H1 (cell line): ENCODE measurements at regions not wholly inside any gene's neighbourhood (a gene's known extent, or its start where the extent isn't known, plus 50 kb on each side); places are given as distances from the start of the nearest gene placed in this dataset.

ENCODE experiments used
- CTCF ChIA-PET: fragments of 300-600 bp; sonication (Branson Sonifier 250); formaldehyde crosslinking; loops from one replicate; lab custom pipeline; 2021; ENCODE audit not compliant: partially characterized antibody; lab: Charles Lee
- POLR2A ChIA-PET: fragments of 300-600 bp; sonication (Branson Sonifier 250); formaldehyde crosslinking; loops from one replicate; lab custom pipeline; 2021; ENCODE audit warnings: inconsistent platforms; ENCODE audit not compliant: partially characterized antibody; lab: Charles Lee
- DNase-seq, 2 experiments: peaks; one replicate each; pipeline versions ENCODE4 v3.0.0 to v3.0.0-alpha.2; 2010 to 2022; ENCODE audit warnings: low spot score in 2 of 2, low read depth in 1 of 2, mixed read lengths in 1 of 2
- FAIRE-seq: peaks from 2 replicates; lab custom pipeline; 2011; peaks lifted over from hg19 to GRCh38; lab: Jason Lieb, UNC
- H2AFZ ChIP-seq: 2 replicates; pipeline ENCODE4 v1.8.1; 2012; ENCODE audit warnings: low read length, inconsistent platforms
- H2AK5ac ChIP-seq: 2 replicates; pipeline ENCODE4 v1.6.1; 2013; ENCODE audit warnings: low read depth, low read length
- H2BK120ac ChIP-seq: replicated peaks from 2 replicates; pipeline ENCODE3; 2013; ENCODE audit warnings: low read depth, low read length, inconsistent platforms
- H2BK12ac ChIP-seq: 2 replicates; pipeline ENCODE4 v1.6.1; 2013; ENCODE audit warnings: low read depth, low read length
- H2BK15ac ChIP-seq: 2 replicates; pipeline ENCODE4 v1.6.1; 2013; ENCODE audit warnings: low read length
- H2BK20ac ChIP-seq: 2 replicates; pipeline ENCODE4 v1.6.1; 2013; ENCODE audit warnings: low read length
- H2BK5ac ChIP-seq: 2 replicates; pipeline ENCODE4 v1.6.1; 2013; ENCODE audit warnings: low read depth, low read length
- H3K14ac ChIP-seq: 2 replicates; pipeline ENCODE4 v1.6.1; 2013; ENCODE audit warnings: inconsistent platforms; ENCODE audit not compliant: insufficient read length
- H3K18ac ChIP-seq: 2 replicates; pipeline ENCODE4 v1.6.1; 2013; ENCODE audit warnings: low read length; ENCODE audit errors: extremely low read depth
- H3K23ac ChIP-seq: 2 replicates; pipeline ENCODE4 v1.6.1; 2013; ENCODE audit warnings: inconsistent platforms; ENCODE audit not compliant: insufficient read length
- H3K23me2 ChIP-seq: 2 replicates; pipeline ENCODE4 v1.6.1; 2013; ENCODE audit warnings: low read depth, low read length
- H3K27ac ChIP-seq: 2 replicates; pipeline ENCODE4 v1.6.1; 2011; ENCODE audit warnings: low read depth, low read length, inconsistent platforms
- H3K27me3 ChIP-seq, 4 experiments: replicated peaks in 1 of 4; 1 replicate in 1 of 4; 2 replicates in 3 of 4; pipeline versions ENCODE4 v1.6.1 to v1.8.1; 2011 to 2013; ENCODE audit warnings: low read length in 3 of 4, mild to moderate bottlenecking in 3 of 4, inconsistent platforms in 2 of 4, mixed read lengths in 2 of 4, moderate library complexity in 1 of 4; ENCODE audit not compliant: control insufficient read depth in 3 of 4, insufficient read depth in 3 of 4; ENCODE audit errors: extremely low read depth in 1 of 4
- H3K36me3 ChIP-seq, 4 experiments: 2 replicates each; pipeline versions ENCODE4 v1.6.1 to v1.8.1; 2011 to 2013; ENCODE audit warnings: mild to moderate bottlenecking in 4 of 4, low read length in 3 of 4, moderate library complexity in 2 of 4, control low read depth in 1 of 4, inconsistent platforms in 1 of 4; ENCODE audit not compliant: insufficient read depth in 4 of 4, control insufficient read depth in 2 of 4
- H3K4ac ChIP-seq: replicated peaks from 2 replicates; pipeline ENCODE3; 2013; ENCODE audit warnings: low read length, low read depth, mixed read lengths, inconsistent platforms; ENCODE audit not compliant: insufficient read length
- H3K4me1 ChIP-seq, 4 experiments: replicated peaks in 1 of 4; 1 replicate in 1 of 4; 2 replicates in 3 of 4; pipeline versions ENCODE4 v1.6.1 to v1.8.1; 2011 to 2013; ENCODE audit warnings: low read length in 3 of 4, inconsistent platforms in 2 of 4, mixed read lengths in 1 of 4; ENCODE audit not compliant: insufficient read depth in 4 of 4, control insufficient read depth in 3 of 4
- H3K4me2 ChIP-seq, 2 experiments: 2 replicates each; pipeline versions ENCODE4 v1.6.1 to v1.8.1; 2011 to 2013; ENCODE audit warnings: low read depth in 2 of 2, low read length in 2 of 2, control low read depth in 1 of 2, inconsistent platforms in 1 of 2, mild to moderate bottlenecking in 1 of 2; ENCODE audit not compliant: insufficient read depth in 1 of 2
- H3K4me3 ChIP-seq, 4 experiments: fragments of 200-600, 300-600 bp in 1 of 4; sonication (generic), shearing (Covaris generic), sonication (Bioruptor Twin) in 1 of 4; 2 replicates each; pipeline versions ENCODE4 v1.5.1 to v1.8.1; 2011 to 2016; ENCODE audit warnings: low read length in 4 of 4, low read depth in 3 of 4, control low read depth in 2 of 4, inconsistent platforms in 2 of 4, mild to moderate bottlenecking in 2 of 4, mixed read lengths in 1 of 4, moderate library complexity in 1 of 4; ENCODE audit not compliant: insufficient read depth in 2 of 4; ENCODE audit errors: extremely low read depth in 1 of 4
- H3K56ac ChIP-seq: replicated peaks from 2 replicates; pipeline ENCODE3; 2013; ENCODE audit warnings: low read depth, mild to moderate bottlenecking, mixed read lengths, low read length, inconsistent platforms; ENCODE audit not compliant: insufficient read length
- H3K79me1 ChIP-seq: 2 replicates; pipeline ENCODE4 v1.6.1; 2013; ENCODE audit warnings: low read depth, low read length, control low read depth
- H3K79me2 ChIP-seq, 2 experiments: 2 replicates each; pipeline versions ENCODE4 v1.6.1 to v1.8.1; 2012 to 2013; ENCODE audit warnings: low read length in 2 of 2, mild to moderate bottlenecking in 2 of 2, inconsistent platforms in 1 of 2; ENCODE audit not compliant: insufficient read depth in 2 of 2, control insufficient read depth in 1 of 2
- H3K9ac ChIP-seq, 4 experiments: replicated peaks in 1 of 4; 1 replicate in 1 of 4; 2 replicates in 3 of 4; pipeline versions ENCODE4 v1.6.1 to v1.8.1; 2011 to 2013; ENCODE audit warnings: low read depth in 3 of 4, low read length in 3 of 4, control low read depth in 2 of 4, mild to moderate bottlenecking in 2 of 4, moderate library complexity in 2 of 4, inconsistent platforms in 1 of 4; ENCODE audit errors: extremely low read depth in 1 of 4
- H3K9me3 ChIP-seq, 2 experiments: 2 replicates each; pipeline versions ENCODE4 v1.6.1 to v1.8.1; 2012 to 2013; ENCODE audit warnings: mild to moderate bottlenecking in 2 of 2, moderate library complexity in 2 of 2, control low read depth in 1 of 2, inconsistent platforms in 1 of 2, low read depth in 1 of 2, low read length in 1 of 2, mixed read lengths in 1 of 2; ENCODE audit not compliant: insufficient read depth in 2 of 2
- H4K20me1 ChIP-seq, 2 experiments: replicated peaks in 1 of 2; 2 replicates each; pipeline versions ENCODE3 to v1.8.1; 2011 to 2013; ENCODE audit warnings: inconsistent platforms in 2 of 2, low read length in 2 of 2, mild to moderate bottlenecking in 1 of 2; ENCODE audit not compliant: insufficient read depth in 2 of 2, control insufficient read depth in 1 of 2
- H4K5ac ChIP-seq: 2 replicates; pipeline ENCODE4 v1.6.1; 2013; ENCODE audit warnings: low read length, low read depth, mixed read lengths, inconsistent platforms; ENCODE audit not compliant: insufficient read length
- H4K8ac ChIP-seq: 2 replicates; pipeline ENCODE4 v1.8.0; 2013; ENCODE audit warnings: mild to moderate bottlenecking, moderate library complexity, low read length, inconsistent platforms; ENCODE audit not compliant: insufficient read depth; ENCODE audit errors: extremely low read depth
- H4K91ac ChIP-seq: replicated peaks from 2 replicates; pipeline ENCODE3; 2013; ENCODE audit warnings: low read length, mixed read lengths, inconsistent platforms; ENCODE audit not compliant: insufficient read length
- ASH2L ChIP-seq: fragments of 200-600, 300-600 bp; sonication (generic); IDR thresholded peaks from one replicate; pipeline ENCODE4 v1.7.1; 2017; ENCODE audit warnings: low read length
- ATF2 ChIP-seq: IDR thresholded peaks from 2 replicates; pipeline ENCODE4 v1.6.1; 2012; ENCODE audit warnings: low read length, inconsistent platforms
- CHD1 ChIP-seq: IDR thresholded peaks from 2 replicates; pipeline ENCODE4 v1.6.1; 2012; ENCODE audit warnings: low read depth, low read length, improper control_type of control experiment
- CHD2 ChIP-seq: IDR thresholded peaks from 2 replicates; pipeline ENCODE4 v1.6.1; 2012; ENCODE audit warnings: low read length, improper control_type of control experiment
- CTBP2 ChIP-seq: IDR thresholded peaks from 2 replicates; pipeline ENCODE4 v1.7.0; 2011; ENCODE audit warnings: borderline replicate concordance, mild to moderate bottlenecking, moderate library complexity, mixed read lengths, low read length; ENCODE audit not compliant: insufficient read depth, insufficient read length
- MAX ChIP-seq: IDR thresholded peaks from 2 replicates; pipeline ENCODE4 v1.6.1; 2012; ENCODE audit warnings: inconsistent platforms
- NRF1 ChIP-seq: IDR thresholded peaks from 2 replicates; pipeline ENCODE4 v1.6.1; 2011; ENCODE audit warnings: mild to moderate bottlenecking, low read depth, low read length, improper control_type of control experiment
- POLR2AphosphoS5 ChIP-seq: IDR thresholded peaks from 2 replicates; pipeline ENCODE4 v1.6.1; 2011; ENCODE audit warnings: low read depth, low read length
- RAD21 ChIP-seq, 2 experiments: IDR thresholded peaks in 1 of 2; conservative IDR thresholded peaks in 1 of 2; 2 replicates each; pipeline ENCODE4 v1.6.1; 2011; ENCODE audit warnings: low read depth in 2 of 2, low read length in 2 of 2, improper control_type of control experiment in 1 of 2, inconsistent platforms in 1 of 2, mild to moderate bottlenecking in 1 of 2, moderate library complexity in 1 of 2
- SUZ12 ChIP-seq: fragments of 200-600 bp; sonication (generic); IDR thresholded peaks from 2 replicates; pipeline ENCODE4 v1.6.1; 2012; ENCODE audit warnings: mild to moderate bottlenecking, inconsistent platforms, low read length, moderate library complexity, mixed read lengths
- TAF7 ChIP-seq: optimal IDR thresholded peaks from 2 replicates; pipeline ENCODE3; 2011; ENCODE audit warnings: low read depth, mild to moderate bottlenecking, inconsistent platforms, low read length, moderate library complexity, borderline replicate concordance
- USF2 ChIP-seq: IDR thresholded peaks from 2 replicates; pipeline ENCODE4 v1.6.1; 2011; ENCODE audit warnings: low read length, improper control_type of control experiment
- WGBS, 2 experiments: shearing (Covaris generic) in 1 of 2; methylation state at CpG; one replicate each; pipeline versions ENCODE4 v1.1.6 to v1.1.7; 2013 to 2015; ENCODE audit warnings: low lambda C conversion rate in 2 of 2, mixed read lengths in 2 of 2, inconsistent platforms in 1 of 2, low coverage in 1 of 2, missing lambda C conversion rate in 1 of 2; ENCODE audit not compliant: insufficient replicate concordance in 2 of 2, insufficient coverage in 1 of 2, insufficient read length in 1 of 2; ENCODE audit errors: extremely low coverage in 1 of 2, missing lambda C conversion rate in 1 of 2; 5-methylcytosine and 5-hydroxymethylcytosine counted together

- Histone ChIP-seq H4K5ac (no peak overlapping the region), H3K4me3 (no peak overlapping the region), H3K23me2 (no peaks in the 10 kb centered on the region), H3K23ac (no peak overlapping the region), H3K79me1 (no peaks in the 10 kb centered on the region), H3K27ac (no peak overlapping the region), H4K8ac (no peak overlapping the region), H2BK12ac (no peak overlapping the region), H2AK5ac (no peak overlapping the region), H3K79me2 (no peaks in the 10 kb centered on the region), H3K4me1 (no peaks in the 10 kb centered on the region), H2BK15ac (no peak overlapping the region), H3K36me3 (no peaks in the 10 kb centered on the region), H3K56ac (no peak overlapping the region), H2BK5ac (no peak overlapping the region), H3K27me3 (no peaks in the 10 kb centered on the region), H3K18ac (no peak overlapping the region), H2BK20ac (no peak overlapping the region), H2BK120ac (no peak overlapping the region), H3K4me2 (no peak overlapping the region), H3K4ac (no peak overlapping the region), H3K9ac (no peak overlapping the region), H3K14ac (no peak overlapping the region), H3K9me3 (no peaks in the 10 kb centered on the region), H4K20me1 (no peaks in the 10 kb centered on the region), H2AFZ (no peak overlapping the region), H4K91ac (no peak overlapping the region)
- DNase-seq (no peak), FAIRE-seq (no peak)
- ChIA-PET CTCF (interaction anchor here (0.7 kb wide), 1 partner anchor 9 kb away, joined by 3 read pairs; no protein-coding TSS in a partner anchor), POLR2A (no interaction called here)
- 90% methylated on average over 1 of the region's 1 CpG; no CpG with 5 or more reads in 1 of the 2 experiments for WGBS, 2 experiments
- no peak for TF ChIP-seq USF2
- TF ChIP-seq NRF1 = no peak
- no peak for TF ChIP-seq ATF2
- no peak for TF ChIP-seq RAD21 (IDR thresholded peaks at IDR 0.05 in 1 of 2, conservative IDR thresholded peaks at IDR 0.05 in 1 of 2; ENCODE audit: low read depth in 2 of 2, low read length in 2 of 2)
- no peak for TF ChIP-seq SUZ12
- TF ChIP-seq MAX = no peak
- no peak for TF ChIP-seq CHD2
- no peak for TF ChIP-seq CTBP2
- no peak for TF ChIP-seq TAF7
- no peak for TF ChIP-seq CHD1
- no peak for TF ChIP-seq ASH2L
- TF ChIP-seq POLR2AphosphoS5 = no peak
Observed at GRCh38 chr6:155771822-155772221, 316.2 kb upstream of the NOX3 start.
